NCI-H446 treated with DMSO at 0.1 percent for 48 hours (cell line): ENCODE measurements at regions not wholly inside any gene's neighbourhood (a gene's known extent, or its start where the extent isn't known, plus 50 kb on each side); places are given as distances from the start of the nearest gene placed in this dataset.
A peak's percentile ranks its signal among the peaks of the same experiment; 100 is the strongest.

ENCODE experiments used
- DNase-seq: peaks from one replicate; lab custom pipeline; 2025; lab: John Stamatoyannopoulos, UW

GRCh38 chr15:31871166-31871886, 159.0 kb upstream of the CHRNA7 start:
- no peak for DNase-seq

DNA sequence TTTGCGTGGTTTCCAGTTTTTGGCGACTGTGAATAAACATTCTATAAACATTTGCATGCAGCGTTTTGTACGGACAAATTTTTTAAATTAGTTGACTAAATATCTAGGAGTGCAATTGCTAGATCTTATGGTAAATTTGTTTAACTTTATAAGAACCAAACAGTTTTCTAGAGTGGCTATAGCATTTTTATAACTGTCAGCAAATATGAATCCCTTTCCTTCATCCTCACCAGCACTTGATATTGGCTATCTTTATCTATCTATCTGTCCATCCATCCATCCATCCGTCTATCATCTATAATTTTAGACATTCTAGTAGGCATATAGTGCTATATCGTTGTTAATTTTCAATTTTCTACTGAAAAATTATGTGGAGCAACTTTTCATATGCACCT, 158.4 kb upstream of the CHRNA7 start:
- no peak for DNase-seq

DNA sequence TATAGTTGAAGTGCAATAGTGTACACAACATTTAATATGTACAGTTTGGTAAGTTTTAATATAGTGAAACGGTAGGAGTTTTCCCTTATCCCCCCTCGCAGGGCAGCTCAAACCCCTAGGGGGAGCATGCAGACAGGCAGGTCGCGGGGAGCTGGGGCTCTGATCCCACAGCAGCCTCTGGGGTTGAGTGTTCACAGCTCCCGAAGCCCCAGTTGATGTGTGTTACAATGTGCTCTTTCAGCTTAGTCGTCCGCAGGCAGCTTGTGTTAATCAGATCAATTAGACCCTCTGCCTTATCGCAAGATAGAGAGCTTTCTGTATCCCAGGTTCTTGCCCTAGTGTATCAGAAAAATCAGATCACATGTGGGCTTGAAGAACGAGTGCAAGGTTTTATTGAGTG, 143.1 kb upstream of the CHRNA7 start:
- DNase-seq = no peak

GRCh38 chr15:31892513-31892912, 137.8 kb upstream of the CHRNA7 start:
- no peak for DNase-seq

GRCh38 chr15:31893780-31894179, 136.5 kb upstream of the CHRNA7 start:
- DNase-seq = no peak

GRCh38 chr15:31897746-31898145, 132.6 kb upstream of the CHRNA7 start:
- DNase-seq = no peak

GRCh38 chr15:31901501-31901900, 128.8 kb upstream of the CHRNA7 start:
- no peak for DNase-seq

- DNase-seq = no peak
Observed at GRCh38 chr15:31905054-31905453, 125.3 kb upstream of the CHRNA7 start.

- no peak for DNase-seq
Observed at GRCh38 chr15:31925541-31925940, 104.8 kb upstream of the CHRNA7 start.

- no peak for DNase-seq
Observed at GRCh38 chr15:31930967-31931366, 99.3 kb upstream of the CHRNA7 start.

- no peak for DNase-seq
Observed at GRCh38 chr15:31932576-31932975, 97.7 kb upstream of the CHRNA7 start.

- no peak for DNase-seq
Observed at GRCh38 chr15:31934821-31935220, 95.5 kb upstream of the CHRNA7 start.

DNA sequence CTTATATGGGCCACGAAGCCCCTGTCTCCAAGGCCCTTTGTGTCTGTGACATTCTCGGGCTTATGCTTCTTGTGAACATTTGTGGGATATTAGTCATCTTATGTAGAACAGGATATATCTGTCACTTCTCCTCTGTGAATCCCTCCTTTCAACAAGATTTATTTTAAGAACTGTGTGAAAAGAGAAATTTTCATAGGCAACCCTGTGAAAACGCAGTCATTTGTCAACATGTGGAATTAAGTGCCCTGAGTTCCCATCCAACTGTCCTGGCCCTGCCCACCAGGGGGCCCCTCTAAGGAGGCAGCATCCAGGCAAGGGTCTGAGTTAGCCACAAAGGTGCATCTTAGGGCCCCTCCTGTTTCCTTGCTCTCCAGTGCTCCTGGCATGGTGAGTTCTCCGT, 76.8 kb upstream of the CHRNA7 start:
- DNase-seq = no peak

- no peak for DNase-seq
Observed at GRCh38 chr15:31954374-31955172, 75.7 kb upstream of the CHRNA7 start.

DNA sequence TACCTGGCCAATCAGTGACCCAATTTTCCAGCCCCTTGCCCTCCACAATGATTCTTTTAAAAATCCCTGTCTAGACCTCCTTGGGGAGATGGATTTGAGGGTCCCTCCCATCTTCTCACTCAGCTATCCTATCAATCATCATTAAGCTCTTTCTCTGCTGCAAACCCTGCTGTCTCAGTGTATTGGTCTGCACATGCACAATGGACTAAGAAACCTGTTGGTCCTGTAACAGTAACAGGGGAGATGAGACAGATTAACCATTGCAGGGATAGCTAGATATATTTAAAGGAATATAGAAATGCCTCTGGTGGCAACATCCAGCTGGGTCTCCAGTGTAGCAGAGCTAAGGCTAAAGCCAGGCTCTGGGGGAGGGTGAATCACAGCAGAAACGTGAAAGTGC, 74.6 kb upstream of the CHRNA7 start:
- DNase-seq = no peak

DNA sequence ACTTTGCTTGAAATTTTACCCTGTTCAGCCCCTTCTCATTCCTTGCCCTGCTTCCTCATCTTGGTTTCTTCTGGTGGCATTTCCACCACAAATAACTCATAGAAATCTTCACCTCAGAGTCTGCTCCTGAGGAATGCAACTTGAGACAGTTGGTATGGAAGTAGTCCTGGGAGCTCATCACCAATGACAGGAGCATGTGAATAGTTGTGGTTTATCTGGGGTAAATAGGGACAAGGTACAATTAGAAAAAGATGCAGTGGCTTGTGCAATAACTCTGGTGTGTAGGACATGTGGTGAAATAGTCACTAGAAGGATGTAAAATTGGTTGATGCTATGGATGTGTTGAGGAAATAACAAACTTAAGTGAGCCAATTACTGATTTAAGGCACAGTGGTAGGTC, 72.7 kb upstream of the CHRNA7 start:
- no peak for DNase-seq

DNA sequence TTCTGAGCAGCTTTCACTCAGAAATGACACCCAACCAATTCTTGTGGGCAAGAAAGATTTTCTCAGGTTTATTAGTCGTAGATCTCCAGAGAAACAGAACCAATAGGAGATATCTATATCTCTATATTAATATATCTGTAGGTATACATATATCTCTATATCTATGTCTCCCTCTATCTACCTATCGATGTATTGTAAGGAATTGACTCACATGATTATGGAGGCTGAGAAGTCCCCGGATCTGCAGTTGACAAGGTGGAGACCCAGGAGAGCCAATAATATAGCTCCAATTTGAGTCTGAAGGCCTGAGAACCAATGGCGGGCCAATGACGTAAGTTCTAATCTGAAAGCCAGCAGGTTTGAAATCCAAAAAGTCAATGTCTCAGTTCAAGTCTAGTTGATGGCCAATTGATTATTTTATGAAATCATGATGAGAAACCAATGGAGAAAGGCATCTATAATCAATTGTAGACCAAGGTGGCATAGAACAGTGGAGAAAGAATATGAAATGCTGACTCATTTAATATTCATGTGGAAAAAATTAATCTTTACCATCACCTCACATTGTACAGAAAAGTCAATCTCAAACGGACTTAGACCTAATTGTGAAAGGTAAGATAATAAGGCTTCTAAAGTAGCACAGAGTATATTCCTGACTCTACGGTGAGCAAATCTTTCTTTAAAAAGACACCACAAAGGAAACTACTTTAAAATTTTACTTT, 65.6 kb upstream of the CHRNA7 start:
- DNase-seq = no peak

- DNase-seq = no peak
Observed at GRCh38 chr15:31970007-31970406, 60.3 kb upstream of the CHRNA7 start.

GRCh38 chr15:31973197-31973596, 57.1 kb upstream of the CHRNA7 start:
- DNase-seq = no peak

DNA sequence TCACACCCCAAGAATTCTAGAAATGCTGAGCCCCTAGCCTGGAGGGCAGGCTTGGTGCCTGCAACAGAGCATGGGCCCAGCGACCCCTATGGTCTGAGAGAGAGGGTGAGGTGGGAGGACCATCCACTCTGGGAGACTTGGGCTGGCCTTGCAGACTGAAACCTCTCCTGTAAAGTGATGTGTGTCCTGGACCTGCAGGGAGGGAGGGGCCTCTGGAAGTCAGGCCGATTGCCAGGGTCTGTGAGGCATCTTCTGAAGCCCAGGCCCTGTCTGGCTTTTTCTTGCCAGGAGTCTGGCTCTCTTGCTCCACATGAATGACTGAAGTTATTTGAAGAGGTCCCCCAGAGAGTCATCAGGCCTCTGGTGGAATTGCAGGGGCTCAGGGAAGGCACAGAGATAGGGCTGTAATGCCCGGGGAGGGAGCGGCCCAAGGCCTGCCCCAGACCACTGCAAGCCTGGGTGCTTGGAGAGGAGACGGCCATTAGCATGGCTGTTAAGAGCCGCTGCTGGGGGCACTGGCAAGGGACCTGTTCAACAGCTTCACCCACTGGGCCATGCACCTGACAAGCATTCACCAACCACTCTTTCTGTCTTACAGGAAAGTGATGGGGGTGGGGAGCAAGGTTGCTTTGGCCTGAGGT, 56.0 kb upstream of the CHRNA7 start:
- DNase-seq = no peak

GRCh38 chr15:31974855-31975829, 55.2 kb upstream of the CHRNA7 start:
- DNase-seq = peak; percentile 39
